Erythroblast (primary cell): ENCODE measurements at regions not wholly inside any gene's neighbourhood (a gene's known extent, or its start where the extent isn't known, plus 50 kb on each side); places are given as distances from the start of the nearest gene placed in this dataset.
"Not testable (repeated sequence)": the region's sequence is repeated elsewhere in the genome, so short reads cannot be mapped to it uniquely, and the experiment has no call there.

Experiments used
- DNase-seq, 2 experiments: peaks; one replicate each; lab custom pipeline; 2025; lab: John Stamatoyannopoulos, UW
- GATA1 ChIP-seq: IDR thresholded peaks from 2 replicates; pipeline ENCODE4 v1.6.1; 2011; ENCODE audit warnings: low read depth, mild to moderate bottlenecking, control low read depth, low read length, moderate library complexity
- POLR2A ChIP-seq: IDR thresholded peaks from 2 replicates; pipeline ENCODE4 v1.6.1; 2011; ENCODE audit warnings: mild to moderate bottlenecking, low read length

DNA sequence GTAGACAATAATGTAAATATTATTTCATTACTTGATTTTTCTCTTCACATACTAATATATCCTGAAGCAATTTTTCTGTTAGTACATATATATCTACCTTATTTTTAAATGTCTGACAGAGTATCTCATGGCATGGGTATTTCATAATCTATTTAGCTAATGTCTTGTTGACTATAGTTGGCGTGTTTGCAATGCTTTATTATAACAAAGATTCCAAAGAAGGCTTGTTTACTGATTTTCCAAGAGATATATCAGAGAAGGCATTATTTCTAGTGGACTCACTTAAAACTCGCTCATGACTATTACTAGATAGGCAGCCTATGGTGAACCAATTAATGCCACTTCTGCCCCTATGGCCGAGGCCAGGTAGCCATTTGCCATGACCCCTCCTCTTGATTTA is 152.4 kb upstream of the RORA start:
- TF ChIP-seq GATA1 (no peak), POLR2A (no peak)
- DNase-seq: no peak

DNA sequence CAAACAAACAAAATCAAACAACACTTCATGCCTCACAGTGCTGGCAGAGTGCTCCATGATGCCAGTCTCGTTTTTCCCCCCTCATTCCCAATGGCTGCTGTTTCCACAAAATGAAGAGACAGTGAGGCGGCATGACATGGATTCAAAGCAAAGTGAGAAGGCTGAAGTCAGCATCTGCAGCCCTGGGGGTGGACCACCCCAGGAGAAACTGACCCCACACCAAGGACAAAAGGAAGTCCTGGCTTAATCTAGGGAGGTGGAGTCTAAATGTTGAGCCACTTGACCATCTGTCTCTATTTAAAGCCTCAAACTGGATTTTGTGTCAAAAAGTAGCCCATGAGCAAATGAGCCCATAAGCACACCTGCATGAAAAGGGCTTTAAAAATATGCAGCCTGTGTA is 151.2 kb upstream of the RORA start:
- no peak for TF ChIP-seq GATA1
- no peak for TF ChIP-seq POLR2A

DNA sequence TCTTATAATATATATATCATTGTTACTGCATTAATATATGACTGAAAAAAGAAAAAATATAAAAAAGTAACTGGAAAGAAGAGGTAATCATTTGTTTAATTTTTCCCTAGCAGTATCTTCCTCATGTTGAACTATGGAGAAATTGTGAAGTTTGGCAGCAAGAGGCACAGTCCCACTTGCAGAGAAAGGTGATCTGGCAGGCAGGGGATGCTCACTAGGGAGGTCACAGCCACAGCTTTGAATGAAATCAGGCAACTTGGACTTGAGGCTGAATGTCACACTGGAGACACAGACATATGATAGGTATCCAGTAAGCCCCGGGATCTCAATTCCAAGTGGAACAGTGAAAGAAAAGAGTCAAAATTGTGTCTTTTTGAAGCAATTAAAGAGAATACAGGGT is 149.9 kb upstream of the RORA start:
- TF ChIP-seq POLR2A (no peak), GATA1 (no peak)
- DNase-seq: no peak

More for the DNA sequence above, 151.2 kb upstream of the RORA start:
- DNase-seq: no peak

DNA sequence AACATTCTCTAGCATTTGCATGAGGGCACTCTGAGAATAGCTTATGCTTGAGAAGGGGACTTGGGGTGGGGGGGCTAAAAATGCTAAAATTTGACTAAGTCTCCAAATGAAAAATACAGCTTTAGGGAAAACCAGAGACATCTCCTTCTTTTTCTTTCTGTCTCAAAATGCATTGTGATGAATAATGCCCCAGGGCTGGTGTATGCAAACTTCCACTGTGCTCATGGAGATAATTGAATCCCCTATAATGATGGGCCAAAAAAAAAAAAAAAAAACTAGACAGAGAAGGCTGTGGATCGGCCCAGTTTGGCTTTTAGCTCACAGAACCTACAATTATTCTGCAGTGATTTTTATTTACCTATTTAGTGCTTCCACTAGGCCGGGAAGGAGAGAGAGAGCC is 147.9 kb upstream of the RORA start:
- no peak for TF ChIP-seq GATA1
- no peak for TF ChIP-seq POLR2A

DNA sequence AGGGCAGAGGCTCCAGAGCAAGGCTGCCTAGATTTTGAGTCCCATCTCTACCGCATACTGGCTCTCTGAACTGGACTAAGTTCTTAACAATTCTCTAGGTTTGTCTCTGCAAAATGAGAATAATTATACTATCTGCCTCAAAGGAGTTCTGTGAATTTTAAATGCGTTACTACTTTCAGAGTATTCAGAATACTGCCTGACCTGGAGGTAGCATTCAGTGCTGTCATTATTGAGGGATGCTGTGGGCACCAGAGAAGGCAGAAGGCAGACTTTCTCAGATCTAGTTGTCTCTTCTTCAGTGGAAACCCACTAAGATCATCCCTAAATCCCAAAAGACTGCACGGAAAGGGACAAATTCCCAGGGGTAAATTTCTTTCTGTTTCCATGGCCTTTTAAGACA is 147.4 kb upstream of the RORA start:
- DNase-seq: no peak
- TF ChIP-seq POLR2A: no peak
- TF ChIP-seq GATA1: no peak

More for the DNA sequence above, 147.9 kb upstream of the RORA start:
- DNase-seq: no peak

DNA sequence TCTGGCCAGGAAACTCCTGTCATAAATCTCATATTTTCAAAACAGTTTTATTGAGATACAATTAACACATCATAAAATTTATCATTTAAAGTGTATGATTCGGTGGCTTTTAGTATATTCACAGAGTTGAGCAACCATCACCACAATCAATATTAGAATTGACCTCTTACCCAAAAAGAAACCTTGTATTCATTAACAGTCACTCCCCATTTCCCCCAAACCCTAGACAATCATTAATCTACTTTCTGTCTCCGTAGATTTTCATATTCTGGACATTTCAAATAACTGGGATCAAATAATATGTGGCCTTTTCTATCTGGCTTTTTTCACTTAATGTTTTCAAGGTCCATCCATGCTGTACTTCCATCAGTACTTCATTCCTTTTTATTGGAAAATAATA is 145.7 kb upstream of the RORA start:
- TF ChIP-seq GATA1 (no peak), POLR2A (no peak)
- DNase-seq: no peak

DNA sequence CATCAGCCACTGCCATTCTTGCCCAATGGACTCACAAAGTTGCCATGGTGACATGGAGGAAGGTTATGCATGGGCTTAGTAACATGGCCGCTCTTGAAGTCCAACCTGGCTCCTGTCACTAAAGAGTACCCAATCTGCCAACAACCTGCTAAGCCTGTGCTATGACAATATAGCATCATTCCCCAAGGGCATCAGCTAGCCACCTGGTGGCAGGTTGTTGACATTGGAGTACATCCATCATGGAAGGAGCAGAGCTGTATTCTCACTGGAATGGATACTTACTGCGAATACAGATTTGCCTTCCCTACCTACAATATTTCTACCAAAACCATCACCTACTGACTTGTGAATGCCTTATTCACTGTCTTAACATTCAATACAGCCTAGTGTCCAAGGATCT is 138.9 kb upstream of the RORA start:
- TF ChIP-seq GATA1 (no peak), POLR2A (no peak)
- DNase-seq: no peak

DNA sequence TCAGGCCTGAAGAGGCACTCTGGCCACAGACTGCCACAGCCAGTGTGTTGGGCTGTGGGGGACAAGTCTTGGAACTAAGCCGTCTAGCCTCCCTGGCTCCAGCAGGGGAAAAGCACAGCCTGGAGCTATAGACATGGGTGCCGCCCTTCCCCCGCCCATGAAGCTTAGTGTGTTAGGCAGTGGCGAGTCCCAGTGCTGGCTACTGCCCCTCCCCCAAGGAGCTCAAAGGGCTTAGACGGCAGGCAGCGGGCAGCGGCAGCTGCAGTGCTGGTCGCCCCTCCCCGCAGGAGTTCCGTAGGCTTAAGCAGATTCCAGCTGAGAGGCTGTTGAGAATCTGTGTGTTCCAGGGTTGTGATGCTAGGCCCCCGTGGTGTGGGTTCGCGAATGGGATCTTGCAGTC is 135.8 kb upstream of the RORA start:
- DNase-seq: no peak
- TF ChIP-seq GATA1 (no peak), POLR2A (no peak)

DNA sequence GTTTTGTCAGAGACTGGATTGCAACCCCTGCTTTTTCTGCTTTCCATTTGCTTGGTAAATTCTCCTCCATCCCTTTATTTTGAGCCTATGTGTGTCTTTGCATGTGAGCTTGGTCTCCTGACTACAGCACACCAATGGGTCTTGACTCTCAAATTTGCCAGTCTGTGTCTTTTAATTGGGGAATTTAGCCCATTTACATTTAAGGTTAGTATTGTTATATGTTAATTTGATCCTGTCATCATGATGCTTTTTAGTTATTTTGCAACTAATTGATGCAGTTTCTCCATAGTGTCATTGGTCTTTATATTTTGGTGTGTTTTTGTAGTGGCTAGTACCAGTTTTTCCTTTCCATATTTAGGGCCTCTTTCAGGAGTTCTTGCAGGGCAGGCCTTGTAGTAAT is 133.8 kb upstream of the RORA start:
- not testable (repeated sequence) for DNase-seq

DNA sequence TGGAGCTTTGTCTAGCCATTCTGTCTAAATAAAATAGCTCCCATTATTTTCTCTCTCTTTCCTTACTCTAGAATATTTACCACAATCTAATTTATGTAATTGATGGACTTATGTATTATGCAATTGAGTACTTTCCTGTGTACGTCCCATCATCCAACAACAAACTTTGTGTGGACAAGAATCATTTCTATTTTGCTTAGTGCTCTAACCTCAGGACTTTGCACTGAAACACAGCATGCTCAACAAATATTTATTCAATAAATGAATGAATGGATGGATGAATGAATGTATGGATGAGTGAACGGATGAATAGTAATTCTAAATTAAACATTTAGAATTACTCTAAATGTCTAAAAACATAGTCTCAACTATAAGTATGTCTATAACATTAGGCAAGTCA is 115.2 kb upstream of the RORA start:
- TF ChIP-seq POLR2A (no peak), GATA1 (no peak)
- DNase-seq: no peak

DNA sequence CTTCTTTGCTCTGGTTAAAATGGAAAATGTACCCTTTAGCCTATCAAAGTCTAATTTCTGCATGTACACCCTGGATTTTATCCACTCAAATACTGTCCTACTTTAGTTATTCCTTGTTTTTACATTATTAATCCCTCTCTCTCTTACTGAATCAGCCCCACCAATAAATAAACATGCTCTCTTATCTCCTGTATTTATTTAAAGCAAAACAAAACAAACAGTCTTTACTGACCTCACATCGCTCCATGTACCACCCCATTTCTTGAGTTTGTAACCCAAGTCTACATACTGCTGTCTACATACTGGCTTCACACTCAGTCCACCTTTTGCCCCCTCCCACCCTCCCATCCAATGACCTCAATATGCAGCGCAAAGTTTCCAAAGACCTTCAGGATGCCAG is 113.3 kb upstream of the RORA start:
- DNase-seq: no peak
- TF ChIP-seq GATA1 (no peak), POLR2A (no peak)

DNA sequence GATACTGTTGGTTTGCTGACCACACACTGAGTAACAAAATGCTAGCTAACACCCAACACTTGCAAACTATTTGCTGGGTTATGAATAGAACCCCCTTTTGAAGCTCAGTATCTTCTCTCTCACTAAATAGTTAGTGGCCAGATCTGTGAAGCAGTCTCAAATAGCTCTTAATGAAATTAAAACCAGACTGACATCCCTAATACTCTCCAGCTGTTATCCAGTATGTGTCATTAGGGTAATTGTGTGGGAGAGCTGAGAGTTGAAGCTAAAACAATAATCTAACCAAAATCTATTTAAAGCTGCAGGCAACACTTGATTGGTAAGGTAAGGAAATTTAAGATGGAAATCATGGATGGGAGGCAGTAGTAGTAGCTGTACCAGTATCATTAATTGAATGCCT is 110.4 kb upstream of the RORA start:
- no peak for TF ChIP-seq GATA1
- TF ChIP-seq POLR2A: no peak
- no peak for DNase-seq

DNA sequence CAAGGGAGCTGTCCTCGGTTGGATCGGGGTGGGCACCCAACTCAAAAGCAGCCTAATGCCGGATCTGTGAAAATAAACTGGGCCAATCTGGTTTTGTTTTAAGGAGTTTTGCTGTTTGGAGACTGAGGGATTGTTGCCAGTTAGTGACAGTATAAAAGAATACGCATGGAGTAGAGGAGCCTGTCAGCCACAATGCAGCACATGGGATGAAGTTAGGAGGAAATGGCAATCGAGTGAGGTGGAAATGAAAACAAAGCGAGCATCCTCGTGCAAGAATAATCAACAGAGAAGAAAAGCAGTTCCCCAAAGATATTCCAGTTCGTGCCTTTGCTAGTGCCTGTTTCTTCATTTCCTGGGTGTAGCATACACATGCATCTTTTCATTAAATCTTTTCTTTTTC is 108.4 kb upstream of the RORA start:
- no peak for TF ChIP-seq GATA1
- no peak for TF ChIP-seq POLR2A
- no peak for DNase-seq

DNA sequence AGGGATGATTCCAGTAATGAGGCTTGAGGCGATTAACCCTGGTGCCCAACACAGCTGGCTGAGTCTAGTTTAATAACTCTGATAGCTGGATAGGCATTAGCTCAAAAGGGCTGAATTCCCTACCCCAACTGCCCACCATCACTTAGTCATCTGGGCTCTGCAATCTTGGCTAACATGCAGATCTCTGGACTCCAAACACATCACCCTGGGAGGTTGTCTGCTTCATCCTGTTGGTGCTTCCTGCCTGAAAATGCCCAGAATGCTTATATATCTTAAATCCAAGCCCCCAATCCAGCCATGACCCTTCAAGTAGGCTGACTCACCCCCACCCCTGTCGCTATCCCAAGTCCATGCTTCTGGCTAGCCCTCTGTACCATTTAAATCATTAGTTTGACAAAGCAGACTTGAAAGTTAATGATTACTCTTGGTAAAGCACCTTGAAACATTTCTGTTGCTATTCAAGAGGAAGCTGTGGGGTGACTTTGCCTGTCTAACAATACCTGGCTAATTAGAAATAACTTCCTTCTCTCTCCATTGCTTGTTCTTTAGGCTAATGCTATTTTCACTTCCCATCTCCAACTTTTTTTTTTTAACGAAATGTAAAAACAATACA is 107.0 kb upstream of the RORA start:
- TF ChIP-seq POLR2A (no peak), GATA1 (no peak)
- DNase-seq: no peak

DNA sequence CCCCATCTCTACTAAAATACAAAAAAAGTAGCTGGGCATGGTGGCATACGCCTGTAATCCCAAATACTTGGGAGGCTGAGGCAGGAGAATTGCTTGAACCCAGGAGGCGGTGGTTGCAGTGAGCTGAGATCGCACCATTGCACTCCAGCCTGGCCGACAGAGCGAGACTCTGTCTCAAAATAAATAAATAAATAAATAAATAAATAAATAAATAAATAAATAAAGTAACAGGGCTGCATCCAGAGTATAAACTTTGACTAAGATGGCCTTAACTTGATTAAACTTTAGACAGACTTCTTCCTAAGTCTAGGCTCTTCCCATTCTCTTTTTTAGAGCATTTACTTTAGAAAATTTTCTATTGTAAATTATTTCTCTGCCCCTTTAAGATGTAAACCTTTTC is 105.6 kb upstream of the RORA start:
- not testable (repeated sequence) for DNase-seq

DNA sequence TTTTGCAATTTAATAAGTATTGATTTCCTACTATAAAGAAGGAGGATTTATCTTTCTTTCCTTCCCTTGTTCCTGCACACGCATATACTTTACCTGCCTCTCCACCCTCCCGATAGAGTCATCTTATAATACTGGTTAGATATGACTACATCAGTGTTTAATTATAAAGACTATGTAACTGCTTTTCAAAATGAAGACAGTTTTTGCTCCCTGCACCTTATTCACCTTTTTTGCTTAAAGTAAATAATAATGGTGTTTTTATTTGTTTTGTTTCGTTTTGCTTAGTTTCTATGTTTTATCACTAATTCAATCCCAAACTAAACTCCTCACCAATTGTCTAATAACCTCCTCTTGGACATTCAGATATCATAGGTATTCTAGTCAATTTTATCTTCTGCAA is 101.9 kb upstream of the RORA start:
- no peak for DNase-seq
- TF ChIP-seq GATA1: no peak
